ENCODE measurements at regions not wholly inside any gene's neighbourhood (a gene's known extent, or its start where the extent isn't known, plus 50 kb on each side); places are given as distances from the start of the nearest gene placed in this dataset.
"Not testable (repeated sequence)": the region's sequence is repeated elsewhere in the genome, so short reads cannot be mapped to it uniquely, and the experiment has no call there.

GRCh38 chr22:34422948-34423347, 502.7 kb upstream of the LARGE1 start:
- TF ChIP-seq, protein P1, sequence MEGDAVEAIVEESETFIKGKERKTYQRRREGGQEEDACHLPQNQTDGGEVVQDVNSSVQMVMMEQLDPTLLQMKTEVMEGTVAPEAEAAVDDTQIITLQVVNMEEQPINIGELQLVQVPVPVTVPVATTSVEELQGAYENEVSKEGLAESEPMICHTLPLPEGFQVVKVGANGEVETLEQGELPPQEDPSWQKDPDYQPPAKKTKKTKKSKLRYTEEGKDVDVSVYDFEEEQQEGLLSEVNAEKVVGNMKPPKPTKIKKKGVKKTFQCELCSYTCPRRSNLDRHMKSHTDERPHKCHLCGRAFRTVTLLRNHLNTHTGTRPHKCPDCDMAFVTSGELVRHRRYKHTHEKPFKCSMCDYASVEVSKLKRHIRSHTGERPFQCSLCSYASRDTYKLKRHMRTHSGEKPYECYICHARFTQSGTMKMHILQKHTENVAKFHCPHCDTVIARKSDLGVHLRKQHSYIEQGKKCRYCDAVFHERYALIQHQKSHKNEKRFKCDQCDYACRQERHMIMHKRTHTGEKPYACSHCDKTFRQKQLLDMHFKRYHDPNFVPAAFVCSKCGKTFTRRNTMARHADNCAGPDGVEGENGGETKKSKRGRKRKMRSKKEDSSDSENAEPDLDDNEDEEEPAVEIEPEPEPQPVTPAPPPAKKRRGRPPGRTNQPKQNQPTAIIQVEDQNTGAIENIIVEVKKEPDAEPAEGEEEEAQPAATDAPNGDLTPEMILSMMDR (IDR thresholded peaks at IDR 0.05) = not testable (repeated sequence)
- not testable (repeated sequence) for TF ChIP-seq EP300 (IDR thresholded peaks at IDR 0.05); POLR2A (IDR thresholded peaks at IDR 0.05; ENCODE audit: low read depth)
